Esophagus squamous epithelium (tissue), 5 donors: ENCODE measurements at regions not wholly inside any gene's neighbourhood (a gene's known extent, or its start where the extent isn't known, plus 50 kb on each side); places are given as distances from the start of the nearest gene placed in this dataset.
A peak's percentile ranks its signal among the peaks of the same experiment; 100 is the strongest.

Experiments used
- DNase-seq: peaks from one replicate; lab custom pipeline; 2025; lab: John Stamatoyannopoulos, UW
- H3K27ac ChIP-seq, 4 donors: fragments of 200-600 bp; sonication (generic); one replicate each; pipeline ENCODE4 v1.5.1; 2016 to 2019; ENCODE audit warnings: mild to moderate bottlenecking in 1 of 4
- H3K27me3 ChIP-seq, 4 donors: fragments of 200-600 bp; sonication (generic); 1 replicate in 3 of 4; 2 replicates in 1 of 4; pipeline versions ENCODE4 v1.5.1 to v1.6.0; 2017 to 2021; ENCODE audit warnings: antibody characterized with exemption in 1 of 4
- H3K36me3 ChIP-seq, 3 donors: fragments of 200-600 bp; sonication (generic); one replicate each; pipeline ENCODE4 v1.5.1; 2016 to 2019
- H3K4me1 ChIP-seq, 3 donors: fragments of 200-600 bp; sonication (generic); one replicate each; pipeline ENCODE4 v1.5.1; 2017 to 2019
- H3K4me3 ChIP-seq, 4 donors: fragments of 200-600 bp; sonication (generic); 1 replicate in 3 of 4; 2 replicates in 1 of 4; pipeline ENCODE4 v1.5.1; 2016 to 2019; ENCODE audit warnings: mild to moderate bottlenecking in 2 of 4, moderate library complexity in 1 of 4
- H3K9me3 ChIP-seq, 3 donors: fragments of 200-600 bp; sonication (generic); one replicate each; pipeline ENCODE4 v1.5.1; 2016 to 2019
- POLR2A ChIP-seq, 4 donors: fragments of 450-650 bp; IDR thresholded peaks; one replicate each; pipeline ENCODE4 v1.6.1; 2017; ENCODE audit warnings: antibody characterized with exemption in 4 of 4, mild to moderate bottlenecking in 4 of 4, moderate library complexity in 3 of 4
- WGBS, 2 donors: methylation state at CpG; one replicate each; pipeline ENCODE4 v1.1.5; 2018; 5-methylcytosine and 5-hydroxymethylcytosine counted together
- intact Hi-C: fragments of 100-400 bp; cut with DNase I; formaldehyde crosslinking; loops from one replicate; pipeline ENCODE4 v1.15.0; 2022
- TF ChIP-seq, protein P1 (sequence below), 6 experiments: fragments of 450-650 bp in 4 of 6; fragments of 200-600 bp in 2 of 6; sonication (generic) in 2 of 6; IDR thresholded peaks; one replicate each; pipeline ENCODE4 v1.5.1; 2016 to 2019; ENCODE audit warnings: antibody characterized with exemption in 6 of 6, mild to moderate bottlenecking in 4 of 6, moderate library complexity in 4 of 6
- donor health status: DM: yes; HTN: yes; CAD: no.

DNA sequence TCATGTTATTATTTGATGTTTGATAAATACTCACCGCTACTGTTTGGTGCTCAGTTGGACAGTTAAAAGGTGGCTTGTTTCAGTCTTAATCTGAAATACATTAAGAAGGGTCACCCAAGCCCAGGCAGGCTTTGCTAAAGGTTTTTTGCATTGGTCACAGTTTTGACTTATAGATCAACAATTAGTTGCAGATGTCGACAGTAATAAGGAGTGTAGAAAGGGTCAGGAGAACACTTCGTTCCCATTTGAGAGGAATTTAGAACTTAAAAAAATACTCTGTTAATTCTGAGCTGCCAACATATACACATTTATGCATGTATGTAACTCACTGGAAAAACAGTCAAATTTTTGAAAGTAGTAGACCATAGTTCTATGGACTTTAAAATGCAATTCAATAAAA is 130.3 kb downstream of the TMEM30B start:
- DNase-seq, result no peak
- Histone ChIP-seq H3K27ac (no peak overlapping the region), H3K4me3 (no peak overlapping the region), H3K9me3 (no peaks in the 10 kb centered on the region), H3K36me3 (no peaks in the 10 kb centered on the region), H3K4me1 (peaks cover 0 to 20% (median 7%) of the 10 kb centered on the region in 3 donors), H3K27me3 (no peaks in the 10 kb centered on the region)
- 73 to 84% methylated on average over 3 of the region's 3 CpGs for WGBS, 2 donors
- intact Hi-C loops, result no loop called here
- TF ChIP-seq, protein P1, sequence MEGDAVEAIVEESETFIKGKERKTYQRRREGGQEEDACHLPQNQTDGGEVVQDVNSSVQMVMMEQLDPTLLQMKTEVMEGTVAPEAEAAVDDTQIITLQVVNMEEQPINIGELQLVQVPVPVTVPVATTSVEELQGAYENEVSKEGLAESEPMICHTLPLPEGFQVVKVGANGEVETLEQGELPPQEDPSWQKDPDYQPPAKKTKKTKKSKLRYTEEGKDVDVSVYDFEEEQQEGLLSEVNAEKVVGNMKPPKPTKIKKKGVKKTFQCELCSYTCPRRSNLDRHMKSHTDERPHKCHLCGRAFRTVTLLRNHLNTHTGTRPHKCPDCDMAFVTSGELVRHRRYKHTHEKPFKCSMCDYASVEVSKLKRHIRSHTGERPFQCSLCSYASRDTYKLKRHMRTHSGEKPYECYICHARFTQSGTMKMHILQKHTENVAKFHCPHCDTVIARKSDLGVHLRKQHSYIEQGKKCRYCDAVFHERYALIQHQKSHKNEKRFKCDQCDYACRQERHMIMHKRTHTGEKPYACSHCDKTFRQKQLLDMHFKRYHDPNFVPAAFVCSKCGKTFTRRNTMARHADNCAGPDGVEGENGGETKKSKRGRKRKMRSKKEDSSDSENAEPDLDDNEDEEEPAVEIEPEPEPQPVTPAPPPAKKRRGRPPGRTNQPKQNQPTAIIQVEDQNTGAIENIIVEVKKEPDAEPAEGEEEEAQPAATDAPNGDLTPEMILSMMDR (IDR thresholded peaks at IDR 0.05), result no peak
- no peak for TF ChIP-seq POLR2A (IDR thresholded peaks at IDR 0.05)

DNA sequence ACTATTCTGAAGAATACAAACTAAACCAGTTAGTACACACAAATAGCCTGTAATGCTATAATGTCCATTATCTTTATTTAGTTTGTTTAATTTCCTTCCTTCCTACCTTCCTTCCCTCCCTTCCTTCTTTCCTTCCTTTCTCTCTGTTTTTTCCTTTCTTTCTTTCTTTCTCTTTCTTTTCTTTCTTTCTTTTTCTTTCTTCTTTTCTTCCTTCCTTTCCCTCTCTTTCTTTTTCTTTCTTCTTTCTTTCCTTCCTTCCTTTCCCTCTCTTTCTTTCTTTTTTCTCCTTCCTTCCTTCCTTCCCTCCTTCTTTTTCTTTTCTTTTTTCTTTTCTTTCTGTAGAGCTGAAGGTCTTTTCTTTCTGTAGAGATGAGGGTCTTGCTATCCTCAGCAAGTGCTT is 131.2 kb downstream of the TMEM30B start:
- TF ChIP-seq POLR2A (IDR thresholded peaks at IDR 0.05), result no peak
- Histone ChIP-seq H3K9me3 (no peaks in the 10 kb centered on the region), H3K27me3 (no peaks in the 10 kb centered on the region), H3K36me3 (no peaks in the 10 kb centered on the region), H3K27ac (no peak overlapping the region), H3K4me1 (peaks cover 0 to 30% (median 12%) of the 10 kb centered on the region in 3 donors), H3K4me3 (no peak overlapping the region)
- no peak for DNase-seq
- intact Hi-C loops, result no loop called here

DNA sequence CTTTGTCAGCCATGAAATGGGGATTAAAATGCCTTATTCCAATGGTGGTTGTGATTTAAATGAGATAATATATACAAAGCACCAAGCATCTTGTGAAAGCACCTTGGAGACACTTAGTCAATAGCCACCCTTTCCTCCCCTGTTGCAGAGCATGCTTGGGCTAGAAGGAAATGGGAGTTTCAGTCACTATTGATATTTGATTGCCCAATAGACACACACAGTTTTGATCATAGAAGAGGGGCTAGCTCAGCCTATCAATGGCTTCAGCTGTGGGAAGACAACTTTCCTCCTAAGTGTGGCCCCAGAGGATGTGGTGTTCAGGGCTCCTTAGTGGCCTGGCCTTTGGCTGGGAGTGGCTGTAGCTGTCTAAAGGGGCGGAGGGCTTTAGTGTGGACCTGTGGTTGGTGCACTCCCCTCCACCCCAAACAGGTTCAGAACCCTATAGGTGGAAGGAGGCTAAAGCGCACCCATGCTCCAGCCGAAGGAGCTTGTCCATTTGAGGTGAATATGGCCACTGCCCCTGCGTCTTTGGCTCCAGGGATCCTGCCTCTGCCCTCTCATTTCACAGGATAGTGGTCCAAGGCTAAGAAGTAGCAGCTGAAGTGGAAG is 132.3 kb downstream of the TMEM30B start:
- H3K27me3 ChIP-seq, result no peaks in the 10 kb centered on the region
- TF ChIP-seq POLR2A (IDR thresholded peaks at IDR 0.05), result no peak
- TF ChIP-seq, protein P1 (IDR thresholded peaks at IDR 0.05), result no peak
- peak overlapping the region in 1 of 4 donors; percentile 17 for H3K27ac ChIP-seq
- H3K9me3 ChIP-seq, result peaks cover 0 to 5% (median 0%) of the 10 kb centered on the region in 3 donors
- no peaks in the 10 kb centered on the region for H3K36me3 ChIP-seq
- H3K4me1 ChIP-seq, result peaks cover 0 to 31% (median 12%) of the 10 kb centered on the region in 3 donors
- 100% methylated on average over 1 of the region's 4 CpGs; no CpG with 5 or more reads in 1 of the 2 donors for WGBS, 2 donors
- no peak overlapping the region for H3K4me3 ChIP-seq
- intact Hi-C loops, result no loop called here
- DNase-seq, result no peak

DNA sequence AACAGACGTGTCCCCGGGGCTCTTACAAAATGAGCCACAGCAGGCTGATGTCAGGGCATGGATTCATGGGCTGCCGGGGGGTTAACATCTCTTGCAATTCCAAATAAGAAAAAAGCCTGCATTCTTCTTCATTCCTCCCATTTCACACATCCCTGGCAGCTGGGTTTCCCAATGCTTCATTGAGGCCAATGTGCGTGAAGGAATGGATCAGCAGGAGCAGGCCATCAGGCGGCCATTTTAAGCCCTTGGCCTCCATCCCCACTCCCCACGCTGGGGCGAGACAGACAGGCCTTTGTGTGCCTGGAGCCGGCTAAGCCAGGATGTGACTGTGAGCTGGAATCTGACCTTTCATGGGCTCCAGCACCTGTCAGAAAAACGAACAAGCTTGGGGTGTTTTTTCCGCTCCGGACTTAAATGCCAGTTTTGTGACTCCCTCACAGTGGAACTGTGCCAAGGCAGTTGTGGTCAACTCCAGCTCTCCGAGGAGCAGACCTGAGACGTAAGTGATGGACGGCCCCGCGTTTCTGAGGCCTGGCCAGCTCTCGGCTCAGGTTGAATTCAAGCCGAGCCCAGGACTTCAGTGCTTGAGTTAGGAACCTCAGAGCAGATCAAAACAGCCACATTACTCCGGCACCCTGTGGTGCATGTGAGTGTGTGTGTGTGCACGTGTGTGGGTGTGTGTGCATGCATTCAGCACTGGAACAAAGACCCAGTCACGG is 133.1 kb downstream of the TMEM30B start:
- Histone ChIP-seq H3K9me3 (peaks cover 0 to 6% (median 0%) of the 10 kb centered on the region in 3 donors), H3K27ac (peak overlapping the region in 1 of 4 donors; percentile 17), H3K4me3 (no peak overlapping the region), H3K27me3 (no peaks in the 10 kb centered on the region), H3K4me1 (peaks cover 0 to 31% (median 12%) of the 10 kb centered on the region in 3 donors), H3K36me3 (no peaks in the 10 kb centered on the region)
- DNase-seq, result no peak
- WGBS, 2 donors, result 53 to 63% methylated on average over 3 to 13 of the region's 21 CpGs
- intact Hi-C loops, result no loop called here
- TF ChIP-seq, protein P1 (IDR thresholded peaks at IDR 0.05), result no peak
- TF ChIP-seq POLR2A (IDR thresholded peaks at IDR 0.05), result no peak

DNA sequence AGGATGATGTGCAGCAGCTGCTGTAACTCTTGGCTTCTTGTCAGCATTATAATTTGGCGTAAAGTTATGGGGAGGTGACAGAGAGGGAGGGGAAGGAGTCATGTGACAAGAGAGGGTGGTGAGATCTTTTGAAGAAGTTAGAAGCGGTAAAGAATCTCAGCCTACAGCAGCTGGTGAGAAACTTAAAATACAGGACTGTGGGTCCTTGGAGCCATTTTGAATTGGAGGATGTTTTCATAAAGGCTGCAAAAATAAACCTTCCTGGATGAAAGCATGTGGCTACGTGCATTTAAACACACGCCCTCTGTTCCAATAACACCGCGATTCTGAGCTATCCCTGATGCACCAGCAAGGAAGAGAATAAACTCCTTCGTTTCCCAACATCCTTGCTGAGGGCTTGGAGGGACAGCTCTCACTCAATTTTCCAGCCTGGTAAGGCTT is 133.7 kb downstream of the TMEM30B start:
- Histone ChIP-seq H3K4me1 (peaks cover 0 to 37% (median 12%) of the 10 kb centered on the region in 3 donors), H3K27ac (peak overlapping the region in 1 of 4 donors; percentile 17), H3K27me3 (no peaks in the 10 kb centered on the region), H3K36me3 (no peaks in the 10 kb centered on the region), H3K9me3 (peaks cover 0 to 6% (median 0%) of the 10 kb centered on the region in 3 donors), H3K4me3 (no peak overlapping the region)
- DNase-seq, result no peak
- intact Hi-C loops, result no loop called here
- 23 to 38% methylated on average over 6 to 7 of the region's 7 CpGs for WGBS, 2 donors
- TF ChIP-seq, protein P1 (IDR thresholded peaks at IDR 0.05), result no peak
- no peak for TF ChIP-seq POLR2A (IDR thresholded peaks at IDR 0.05)
